Peyer's patch (tissue), 4 donors: ENCODE measurements at regions not wholly inside any gene's neighbourhood (a gene's known extent, or its start where the extent isn't known, plus 50 kb on each side); places are given as distances from the start of the nearest gene placed in this dataset.

Experiments used
- POLR2A ChIP-seq, 2 donors: fragments of 450-650 bp; IDR thresholded peaks; one replicate each; pipeline ENCODE4 v1.5.1; 2017; ENCODE audit warnings: antibody characterized with exemption in 2 of 2, mild to moderate bottlenecking in 2 of 2, moderate library complexity in 2 of 2
- TF ChIP-seq, protein P1 (sequence below), 6 experiments: fragments of 450-650 bp in 4 of 6; fragments of 200-600 bp in 2 of 6; sonication (generic) in 1 of 6; IDR thresholded peaks; one replicate each; pipeline ENCODE4 v1.5.1; 2017 to 2019; ENCODE audit warnings: antibody characterized with exemption in 6 of 6, mild to moderate bottlenecking in 3 of 6, moderate library complexity in 1 of 6

DNA sequence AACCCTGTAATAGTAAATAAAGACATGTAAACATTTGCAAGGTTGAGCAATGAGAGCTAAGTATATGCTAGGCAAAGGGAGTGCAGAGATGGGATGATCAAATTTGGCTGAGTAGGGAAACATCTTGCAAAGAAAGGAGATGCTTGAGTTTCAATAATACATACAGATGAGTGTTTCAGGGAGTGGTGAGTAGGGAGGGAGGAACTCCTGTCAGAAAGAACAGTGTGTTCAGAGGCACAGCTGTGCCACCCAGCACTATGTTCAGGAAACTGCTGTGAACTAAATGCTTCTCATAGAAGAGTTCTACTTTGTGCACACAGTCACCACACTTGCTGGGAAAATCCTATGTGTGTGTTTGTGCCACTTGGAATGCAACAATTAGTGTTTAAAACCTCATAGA, 1077.1 kb downstream of the UQCRFS1 start:
- TF ChIP-seq, protein P1, sequence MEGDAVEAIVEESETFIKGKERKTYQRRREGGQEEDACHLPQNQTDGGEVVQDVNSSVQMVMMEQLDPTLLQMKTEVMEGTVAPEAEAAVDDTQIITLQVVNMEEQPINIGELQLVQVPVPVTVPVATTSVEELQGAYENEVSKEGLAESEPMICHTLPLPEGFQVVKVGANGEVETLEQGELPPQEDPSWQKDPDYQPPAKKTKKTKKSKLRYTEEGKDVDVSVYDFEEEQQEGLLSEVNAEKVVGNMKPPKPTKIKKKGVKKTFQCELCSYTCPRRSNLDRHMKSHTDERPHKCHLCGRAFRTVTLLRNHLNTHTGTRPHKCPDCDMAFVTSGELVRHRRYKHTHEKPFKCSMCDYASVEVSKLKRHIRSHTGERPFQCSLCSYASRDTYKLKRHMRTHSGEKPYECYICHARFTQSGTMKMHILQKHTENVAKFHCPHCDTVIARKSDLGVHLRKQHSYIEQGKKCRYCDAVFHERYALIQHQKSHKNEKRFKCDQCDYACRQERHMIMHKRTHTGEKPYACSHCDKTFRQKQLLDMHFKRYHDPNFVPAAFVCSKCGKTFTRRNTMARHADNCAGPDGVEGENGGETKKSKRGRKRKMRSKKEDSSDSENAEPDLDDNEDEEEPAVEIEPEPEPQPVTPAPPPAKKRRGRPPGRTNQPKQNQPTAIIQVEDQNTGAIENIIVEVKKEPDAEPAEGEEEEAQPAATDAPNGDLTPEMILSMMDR (IDR thresholded peaks at IDR 0.05) = no peak
- TF ChIP-seq POLR2A (IDR thresholded peaks at IDR 0.05) = no peak
